ENCODE measurements at regions not wholly inside any gene's neighbourhood (a gene's known extent, or its start where the extent isn't known, plus 50 kb on each side); places are given as distances from the start of the nearest gene placed in this dataset.
"Not testable (repeated sequence)": the region's sequence is repeated elsewhere in the genome, so short reads cannot be mapped to it uniquely, and the experiment has no call there.

DNA sequence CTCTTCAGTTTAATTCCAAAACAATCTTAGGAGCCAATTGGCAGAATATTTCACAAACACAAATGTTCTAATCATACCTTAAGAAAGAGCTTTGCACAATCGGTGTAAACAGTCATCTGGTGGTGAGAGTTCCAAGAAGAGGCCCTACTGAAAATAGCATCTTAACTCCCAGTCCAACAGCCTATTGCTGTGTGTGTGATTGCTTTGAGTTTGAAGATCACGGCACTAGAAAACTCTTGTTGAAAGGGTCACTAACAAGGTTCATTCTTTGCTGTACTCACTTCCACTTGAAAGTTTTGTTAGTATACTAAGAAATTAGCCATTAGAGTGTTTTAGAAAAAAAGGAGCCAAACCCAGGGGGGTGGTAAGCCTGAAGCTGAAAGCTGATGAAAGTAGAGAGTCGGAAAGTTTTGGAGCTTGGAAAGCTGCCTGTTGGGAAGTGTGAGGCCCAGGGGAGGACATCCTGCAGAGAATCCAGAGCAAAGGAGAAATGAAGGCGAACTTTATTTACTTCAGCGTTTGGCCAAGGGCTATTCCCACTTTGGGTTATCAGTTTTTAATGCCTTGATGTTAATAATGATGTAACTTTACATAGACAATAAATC lies 180.3 kb upstream of the GHR start:
- FAIRE-seq: no peak

DNA sequence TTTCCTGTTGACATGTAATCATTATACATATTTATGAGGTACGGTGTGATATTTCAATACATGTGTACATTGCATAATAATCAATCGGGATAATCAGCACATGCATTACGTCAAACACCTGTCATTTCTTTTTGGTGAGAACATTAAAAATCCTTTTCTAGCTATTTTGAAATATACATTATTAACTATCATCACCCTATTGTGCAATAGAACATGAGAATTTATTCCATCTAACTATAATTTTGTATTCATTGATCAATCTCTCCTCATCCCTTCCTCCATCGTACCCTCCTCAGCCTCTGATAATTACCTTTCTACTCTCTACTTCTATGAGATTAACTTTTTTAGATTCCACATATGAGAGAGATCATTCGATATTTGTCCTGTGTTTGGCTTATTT lies 170.9 kb upstream of the GHR start:
- FAIRE-seq: no peak

DNA sequence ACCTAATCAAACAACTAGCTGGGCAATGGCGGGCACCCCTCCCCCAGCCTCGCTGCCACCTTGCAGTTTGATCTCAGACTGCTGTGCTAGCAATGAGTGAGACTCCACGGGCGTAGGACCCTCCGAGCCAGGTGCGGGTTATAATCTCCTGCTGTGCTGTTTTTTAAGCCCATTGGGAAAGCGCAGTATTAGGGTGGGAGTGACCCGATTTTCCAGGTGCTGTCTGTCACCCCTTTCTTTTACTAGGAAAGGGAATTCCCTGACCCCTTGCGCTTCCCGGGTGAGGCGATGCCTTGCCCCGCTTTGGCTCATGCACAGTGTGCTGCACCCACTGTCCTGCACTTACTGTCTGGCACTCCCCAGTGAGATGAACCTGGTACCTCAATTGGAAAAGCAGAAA lies 163.3 kb upstream of the GHR start:
- not testable (repeated sequence) for FAIRE-seq

GRCh38 chr5:42267091-42267490 lies 156.1 kb upstream of the GHR start:
- FAIRE-seq: no peak

DNA sequence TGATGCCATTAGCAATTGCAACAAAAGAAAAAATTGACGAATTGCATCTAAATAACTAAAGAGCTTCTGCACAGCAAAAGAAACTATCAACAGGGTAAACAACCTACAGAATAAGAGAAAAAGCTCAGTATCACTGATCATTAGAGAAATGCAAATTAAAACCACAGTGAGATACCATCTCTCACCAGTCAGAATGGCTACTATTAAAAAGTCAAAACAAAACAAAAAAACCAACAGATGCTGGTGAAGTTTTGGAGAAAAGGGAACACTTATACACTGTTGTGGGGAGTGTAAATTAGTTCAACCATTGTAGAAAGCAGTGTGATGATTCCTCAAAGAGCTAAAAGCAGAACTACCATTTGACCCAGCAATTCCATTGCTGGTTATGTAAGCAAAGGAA lies 155.1 kb upstream of the GHR start:
- FAIRE-seq: not testable (repeated sequence)

DNA sequence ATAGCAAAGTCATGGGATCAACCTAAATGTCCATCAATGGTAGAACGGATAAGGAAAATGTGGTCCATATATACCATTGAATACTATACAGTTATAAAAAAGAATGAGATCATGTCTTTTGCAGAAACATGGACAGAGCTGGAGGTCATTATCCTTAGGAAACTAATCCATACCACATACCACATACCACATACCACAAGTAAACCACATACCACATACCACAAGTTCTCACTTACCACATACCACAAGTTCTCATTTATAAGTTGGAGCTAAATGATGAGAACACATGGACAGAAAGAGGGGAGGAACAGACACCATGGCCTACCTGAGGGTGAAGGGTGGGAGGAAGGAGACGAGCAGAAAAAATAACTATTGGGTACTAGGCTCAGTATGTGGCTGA lies 154.6 kb upstream of the GHR start:
- no peak for FAIRE-seq

GRCh38 chr5:42270771-42271170 lies 152.5 kb upstream of the GHR start:
- FAIRE-seq: no peak

DNA sequence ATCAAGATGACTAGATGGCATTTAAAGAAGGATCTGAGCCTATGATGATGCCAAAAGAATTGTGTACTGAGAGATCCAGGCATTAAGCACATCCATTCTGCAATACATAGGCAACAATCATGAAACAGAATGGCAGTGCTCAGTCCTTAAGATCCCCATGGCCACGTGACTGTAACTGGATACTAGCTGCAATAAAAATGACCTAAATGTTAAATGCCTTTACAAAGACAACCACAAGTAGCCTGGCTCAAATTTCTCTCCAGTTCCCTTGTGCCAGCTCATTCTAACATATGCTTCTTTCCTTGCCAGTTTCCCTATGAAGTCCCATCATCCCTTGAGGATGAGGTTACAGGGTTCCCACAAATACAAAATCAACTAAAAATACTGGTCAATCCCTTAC lies 148.3 kb upstream of the GHR start:
- FAIRE-seq: no peak

- no peak for FAIRE-seq
Observed at GRCh38 chr5:42277293-42277692, 145.9 kb upstream of the GHR start.

DNA sequence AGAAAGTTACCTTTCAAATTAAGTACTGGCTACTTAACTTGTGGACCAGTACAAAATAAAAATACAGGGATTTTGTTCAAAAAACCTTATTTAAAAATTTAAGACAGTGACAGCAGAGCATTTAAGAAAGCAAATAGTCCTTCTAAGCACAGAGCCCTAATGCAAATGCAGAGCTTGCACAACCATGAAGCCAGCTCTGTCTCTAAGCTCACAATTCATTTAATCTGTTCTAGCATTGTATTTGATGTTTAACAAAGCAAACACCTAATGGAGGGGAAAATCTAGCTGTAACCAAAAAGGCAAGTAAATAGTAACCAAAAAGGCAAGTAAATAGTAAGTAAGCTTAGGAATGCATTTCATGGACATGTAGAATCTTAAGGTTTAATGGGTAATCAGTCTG lies 138.7 kb upstream of the GHR start:
- no peak for FAIRE-seq

- FAIRE-seq: no peak
Observed at GRCh38 chr5:42285230-42285629, 138.0 kb upstream of the GHR start.

DNA sequence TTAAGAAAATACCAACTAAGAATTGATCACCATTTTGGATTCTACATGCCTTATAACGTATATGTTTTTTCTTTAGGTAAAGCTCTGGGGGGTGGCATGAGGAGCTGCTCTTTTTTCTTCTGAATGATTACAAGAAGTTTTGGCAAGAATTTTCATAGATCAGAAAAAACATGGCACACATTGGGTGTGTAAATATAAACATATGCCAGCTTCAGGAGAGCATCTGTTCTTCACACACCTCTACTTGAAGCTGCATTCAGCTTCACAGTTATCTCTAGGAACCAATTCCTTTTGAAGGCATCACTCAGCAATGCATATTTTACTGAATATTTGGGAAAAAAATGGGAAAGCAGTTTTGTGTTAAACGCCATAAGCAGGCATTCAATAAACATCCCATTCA lies 122.7 kb upstream of the GHR start:
- FAIRE-seq: no peak

- FAIRE-seq: no peak
Observed at GRCh38 chr5:42301349-42301748, 121.9 kb upstream of the GHR start.

- FAIRE-seq: no peak
Observed at GRCh38 chr5:42302186-42302585, 121.1 kb upstream of the GHR start.

DNA sequence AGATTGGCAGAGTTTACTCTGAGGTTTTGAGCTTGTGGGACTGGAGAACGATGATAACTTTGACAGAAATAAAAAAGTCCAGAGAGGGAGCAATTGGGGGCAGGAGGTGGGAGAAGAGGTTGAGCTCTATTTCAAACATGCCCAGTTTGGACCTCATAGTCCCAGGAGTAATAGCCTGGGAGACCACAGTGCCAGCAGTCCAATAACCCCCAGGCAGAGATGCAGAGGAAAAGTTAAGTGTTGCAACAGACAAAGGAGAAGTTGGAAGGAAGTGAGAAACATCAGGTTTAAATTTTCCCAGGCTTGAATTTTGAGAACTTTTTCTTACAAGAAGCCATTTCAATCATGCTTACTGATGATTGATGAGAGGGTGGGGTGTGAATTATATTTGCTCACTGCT lies 117.0 kb upstream of the GHR start:
- no peak for FAIRE-seq

DNA sequence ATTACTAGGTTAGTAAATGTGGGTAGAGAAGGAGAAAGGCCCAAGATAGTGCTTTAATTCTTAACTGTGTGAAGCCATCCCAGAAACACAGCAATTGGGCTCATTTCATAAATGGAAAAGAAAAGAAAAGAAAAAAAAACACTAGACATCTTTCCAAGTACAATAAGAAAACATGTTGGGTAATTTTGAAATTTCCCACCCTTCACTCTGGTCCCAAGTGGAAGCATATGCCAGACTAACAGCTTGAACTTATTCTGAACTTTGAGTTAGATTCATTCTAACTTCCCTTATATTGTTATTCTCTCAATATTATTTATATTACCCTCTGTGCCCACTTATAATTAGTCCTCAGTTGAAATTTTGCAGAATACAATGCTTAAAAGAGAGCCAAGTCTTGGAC lies 113.4 kb upstream of the GHR start:
- no peak for FAIRE-seq

GRCh38 chr5:42315214-42315613 lies 108.0 kb upstream of the GHR start:
- no peak for FAIRE-seq

DNA sequence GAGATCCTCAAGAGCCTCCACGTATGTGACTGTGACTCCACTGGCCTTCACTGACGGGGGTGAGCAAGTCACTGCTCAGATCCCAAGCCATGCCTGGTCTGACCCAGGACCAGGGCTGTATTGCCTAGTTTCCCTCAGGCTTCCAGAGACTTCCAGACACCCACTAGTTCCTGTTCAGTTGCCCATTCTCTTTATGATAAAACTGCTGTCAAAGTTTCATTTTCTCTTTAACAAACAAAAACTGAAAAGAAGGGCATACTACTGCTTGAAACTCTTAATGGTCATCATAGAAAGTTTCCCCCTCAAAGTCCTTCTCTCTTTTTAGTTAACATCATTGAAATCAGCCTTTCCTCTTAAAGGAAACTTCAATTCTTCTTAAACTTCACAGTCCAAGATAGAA lies 105.7 kb upstream of the GHR start:
- no peak for FAIRE-seq

- not testable (repeated sequence) for FAIRE-seq
Observed at GRCh38 chr5:42319546-42319945, 103.7 kb upstream of the GHR start.

DNA sequence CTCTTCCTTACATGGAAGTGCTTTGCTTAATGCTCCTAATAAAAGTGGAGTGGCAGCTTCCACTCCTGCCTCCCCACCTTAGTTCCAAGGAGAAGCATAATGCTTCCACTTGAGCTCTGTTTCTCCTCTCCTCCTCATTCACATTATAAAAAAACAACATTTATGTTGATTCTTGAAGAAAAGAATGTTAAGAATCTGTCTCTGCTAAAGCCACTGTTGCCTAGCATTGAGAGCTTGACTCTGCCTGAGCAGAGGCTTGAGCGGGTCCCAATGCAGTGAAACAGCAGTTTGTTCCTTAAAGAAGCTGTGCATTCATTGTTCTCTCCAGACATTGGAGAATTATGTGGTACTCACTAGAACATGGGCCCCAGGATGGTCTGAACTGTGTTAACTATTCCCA lies 101.5 kb upstream of the GHR start:
- FAIRE-seq: no peak

DNA sequence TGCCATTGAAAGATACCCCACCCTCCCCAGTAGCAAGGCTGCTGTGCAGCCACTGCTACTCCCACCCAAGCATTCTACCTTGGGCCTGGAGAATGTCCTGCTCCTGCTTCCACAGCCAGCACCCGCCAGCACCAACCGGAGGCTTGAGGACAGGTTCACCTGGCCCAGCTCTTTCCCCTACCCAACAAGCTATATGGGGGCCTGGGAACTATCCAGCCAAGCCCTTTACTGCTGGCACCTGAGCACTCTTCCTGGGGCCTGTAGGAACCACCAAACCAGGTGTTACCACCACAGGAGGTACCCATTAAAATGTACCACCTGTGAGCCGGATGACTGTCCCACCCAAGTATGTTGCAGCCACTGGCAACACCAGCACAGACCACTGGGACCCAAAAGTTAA lies 86.1 kb upstream of the GHR start:
- no peak for FAIRE-seq

GRCh38 chr5:42337607-42338006 lies 85.6 kb upstream of the GHR start:
- no peak for FAIRE-seq

- FAIRE-seq: peak; percentile 69
Observed at GRCh38 chr5:42338136-42338535, 85.1 kb upstream of the GHR start.

- no peak for FAIRE-seq
Observed at GRCh38 chr5:42349163-42349562, 74.1 kb upstream of the GHR start.

DNA sequence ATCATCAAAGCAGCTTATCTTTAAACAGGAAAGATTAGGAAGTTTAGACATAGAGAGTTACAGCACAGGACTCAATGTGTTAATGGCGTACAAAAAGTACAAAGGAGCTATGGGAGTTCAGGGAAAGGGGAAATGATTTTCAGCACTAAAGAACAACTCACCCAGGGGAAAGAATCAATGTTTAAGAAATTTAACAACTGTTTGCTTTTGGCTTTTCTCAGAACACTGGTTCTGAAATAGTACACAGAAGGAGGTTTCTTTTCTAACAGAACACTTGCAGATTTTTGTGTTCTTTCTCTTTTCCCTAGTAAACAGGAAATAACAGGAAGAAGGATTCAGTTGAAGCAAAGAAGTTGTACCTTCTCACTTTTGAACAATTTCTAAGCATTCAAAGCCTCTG lies 71.3 kb upstream of the GHR start:
- no peak for FAIRE-seq

DNA sequence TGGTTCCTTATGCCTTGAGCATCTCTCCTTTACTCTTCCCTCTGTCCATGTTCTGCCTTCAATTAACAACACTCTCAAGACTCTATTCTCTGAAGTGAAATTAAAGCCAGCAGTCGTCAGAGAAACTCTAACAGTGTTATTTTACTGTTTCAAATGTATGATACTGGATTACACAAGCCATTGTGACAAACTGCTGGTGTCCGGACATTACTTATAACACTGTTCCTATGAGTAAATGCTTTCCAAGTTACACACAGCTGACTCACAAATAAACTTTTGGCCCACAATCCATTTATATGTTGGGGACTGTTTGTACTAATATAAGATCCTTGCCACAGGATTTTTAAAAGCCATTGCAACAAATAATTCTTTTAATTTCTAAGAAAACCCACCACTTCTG lies 63.2 kb upstream of the GHR start:
- no peak for FAIRE-seq
